SH-SY5Y (cell line): ENCODE measurements at regions not wholly inside any gene's neighbourhood (a gene's known extent, or its start where the extent isn't known, plus 50 kb on each side); places are given as distances from the start of the nearest gene placed in this dataset.

Experiments
- GATA2 ChIP-seq: IDR thresholded peaks from 2 replicates; pipeline ENCODE4 v1.6.1; 2011; ENCODE audit warnings: mild to moderate bottlenecking, low read depth, low read length
- GATA3 ChIP-seq: IDR thresholded peaks from 2 replicates; pipeline ENCODE4 v1.6.1; 2011; ENCODE audit warnings: low read depth, mild to moderate bottlenecking, low read length, moderate library complexity

DNA sequence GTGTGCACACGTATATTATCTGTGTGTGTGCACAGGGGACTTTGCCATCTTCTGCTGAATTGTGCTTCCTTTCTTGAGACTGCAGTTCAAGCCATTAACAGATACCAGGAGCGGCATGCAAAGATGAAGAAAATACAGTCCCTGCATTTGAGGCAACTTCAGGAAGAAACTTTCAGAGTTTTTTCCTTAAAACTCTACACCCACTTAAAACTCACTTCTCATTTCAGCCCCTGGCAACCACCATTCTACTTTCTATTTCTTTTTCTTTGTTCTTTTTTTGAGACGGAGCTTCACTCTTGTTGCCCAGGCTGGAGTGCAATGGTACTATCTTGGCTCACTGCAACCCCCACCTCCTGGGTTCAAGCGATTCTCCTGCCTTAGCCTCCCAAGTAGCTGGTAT lies 448.9 kb upstream of the ZMIZ1 start:
- TF ChIP-seq GATA2 (no peak), GATA3 (no peak)
